Uterus (tissue), 2 donors: ENCODE measurements at regions not wholly inside any gene's neighbourhood (a gene's known extent, or its start where the extent isn't known, plus 50 kb on each side); places are given as distances from the start of the nearest gene placed in this dataset.
"Not testable (repeated sequence)": the region's sequence is repeated elsewhere in the genome, so short reads cannot be mapped to it uniquely, and the experiment has no call there.

Source experiments
- POLR2A ChIP-seq, 2 donors: fragments of 450-650 bp; IDR thresholded peaks; one replicate each; pipeline ENCODE4 v1.6.1; 2016; ENCODE audit warnings: antibody characterized with exemption in 2 of 2, mild to moderate bottlenecking in 1 of 2, moderate library complexity in 1 of 2
- TF ChIP-seq, protein P1 (sequence below), 4 experiments: fragments of 200-600 bp in 2 of 4; fragments of 450-650 bp in 2 of 4; sonication (generic) in 2 of 4; IDR thresholded peaks; one replicate each; pipeline ENCODE4 v1.5.1; 2016 to 2019; ENCODE audit warnings: antibody characterized with exemption in 4 of 4, mild to moderate bottlenecking in 2 of 4, moderate library complexity in 1 of 4

DNA sequence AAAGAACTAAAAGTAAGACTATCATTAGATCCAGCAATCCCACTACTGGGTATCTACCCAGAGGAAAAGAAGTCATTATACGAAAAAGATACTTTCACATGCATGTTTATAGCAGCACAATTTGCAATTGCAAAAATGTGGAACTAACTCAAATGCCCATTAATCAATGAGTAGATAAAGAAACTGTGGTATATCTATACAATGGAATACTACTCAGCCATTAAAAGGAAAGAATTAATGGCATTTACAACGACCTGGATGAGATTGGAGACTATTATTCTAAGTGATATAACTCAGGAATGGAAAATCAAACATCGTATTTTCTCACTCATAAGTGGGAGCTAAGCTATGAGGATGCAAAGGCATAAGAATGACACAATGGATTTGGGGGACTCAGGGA, 80.5 kb upstream of the KDM7A start:
- TF ChIP-seq, protein P1, sequence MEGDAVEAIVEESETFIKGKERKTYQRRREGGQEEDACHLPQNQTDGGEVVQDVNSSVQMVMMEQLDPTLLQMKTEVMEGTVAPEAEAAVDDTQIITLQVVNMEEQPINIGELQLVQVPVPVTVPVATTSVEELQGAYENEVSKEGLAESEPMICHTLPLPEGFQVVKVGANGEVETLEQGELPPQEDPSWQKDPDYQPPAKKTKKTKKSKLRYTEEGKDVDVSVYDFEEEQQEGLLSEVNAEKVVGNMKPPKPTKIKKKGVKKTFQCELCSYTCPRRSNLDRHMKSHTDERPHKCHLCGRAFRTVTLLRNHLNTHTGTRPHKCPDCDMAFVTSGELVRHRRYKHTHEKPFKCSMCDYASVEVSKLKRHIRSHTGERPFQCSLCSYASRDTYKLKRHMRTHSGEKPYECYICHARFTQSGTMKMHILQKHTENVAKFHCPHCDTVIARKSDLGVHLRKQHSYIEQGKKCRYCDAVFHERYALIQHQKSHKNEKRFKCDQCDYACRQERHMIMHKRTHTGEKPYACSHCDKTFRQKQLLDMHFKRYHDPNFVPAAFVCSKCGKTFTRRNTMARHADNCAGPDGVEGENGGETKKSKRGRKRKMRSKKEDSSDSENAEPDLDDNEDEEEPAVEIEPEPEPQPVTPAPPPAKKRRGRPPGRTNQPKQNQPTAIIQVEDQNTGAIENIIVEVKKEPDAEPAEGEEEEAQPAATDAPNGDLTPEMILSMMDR (IDR thresholded peaks at IDR 0.05), result not testable (repeated sequence)
- TF ChIP-seq POLR2A (IDR thresholded peaks at IDR 0.05), result not testable (repeated sequence)
